Body of pancreas (tissue), 4 donors: ENCODE measurements at regions not wholly inside any gene's neighbourhood (a gene's known extent, or its start where the extent isn't known, plus 50 kb on each side); places are given as distances from the start of the nearest gene placed in this dataset.

Experiments used
- CTCF ChIP-seq, 7 experiments: fragments of 450-650 bp in 4 of 7; fragments of 200-600 bp in 3 of 7; sonication (generic) in 3 of 7; IDR thresholded peaks; one replicate each; pipeline ENCODE4 v1.5.1; 2016 to 2019; ENCODE audit warnings: antibody characterized with exemption in 7 of 7
- POLR2A ChIP-seq, 3 donors: fragments of 450-650 bp; IDR thresholded peaks; one replicate each; pipeline ENCODE4 v1.6.1; 2016; ENCODE audit warnings: antibody characterized with exemption in 3 of 3, mild to moderate bottlenecking in 2 of 3

DNA sequence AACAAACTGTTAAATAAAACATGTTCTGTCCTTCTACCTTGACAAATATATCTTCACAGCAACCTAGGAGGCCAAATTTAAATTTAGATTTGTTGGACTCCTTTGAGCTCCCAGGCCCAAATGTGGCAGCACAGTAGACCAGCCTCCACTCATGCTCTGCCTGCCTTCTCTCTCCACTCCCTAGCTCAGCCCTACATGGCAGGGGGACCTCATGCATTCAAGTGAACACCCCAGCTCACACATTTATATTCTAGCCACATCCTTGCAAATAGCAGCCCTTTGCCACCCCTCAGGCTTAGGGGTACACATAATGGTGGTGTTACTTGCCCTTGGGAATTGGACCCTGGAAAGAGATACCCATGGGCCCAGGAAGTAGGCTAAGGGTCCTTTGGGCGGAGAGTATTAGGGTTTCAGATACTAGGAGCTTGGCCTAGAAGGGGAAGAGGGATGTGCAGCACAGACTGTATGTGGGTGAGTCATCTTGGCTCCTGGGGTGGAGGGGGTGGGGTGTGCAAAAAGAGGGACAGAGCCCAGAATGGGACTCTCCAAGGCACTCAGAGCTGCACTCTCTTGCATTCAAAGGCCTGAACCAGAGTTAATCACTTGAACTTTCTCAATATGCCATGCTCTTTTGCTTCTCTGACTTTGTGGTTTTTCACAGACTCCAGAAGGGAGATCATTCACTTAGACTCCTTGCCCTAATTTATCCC lies 268.4 kb upstream of the ROPN1 start:
- no peak for TF ChIP-seq CTCF (IDR thresholded peaks at IDR 0.05)
- no peak for TF ChIP-seq POLR2A (IDR thresholded peaks at IDR 0.05)
